WTC11 (cell line): ENCODE measurements at regions not wholly inside any gene's neighbourhood (a gene's known extent, or its start where the extent isn't known, plus 50 kb on each side); places are given as distances from the start of the nearest gene placed in this dataset.

Experiments used
- ATAC-seq: fragments of 200-7000 bp; cut with Tn5 transposase; 2 replicates; pipeline ENCODE4 v1.10.0; 2021; ENCODE audit warnings: mild to moderate bottlenecking, moderate library complexity
- CTCF ChIA-PET: fragments of 300-600 bp; sonication (Branson Sonifier 250); formaldehyde crosslinking; loops from one replicate; lab custom pipeline; 2021; ENCODE audit warnings: antibody characterized with exemption; lab: Charles Lee
- POLR2A ChIA-PET: fragments of 350-600 bp; sonication (Branson Sonifier 250); formaldehyde crosslinking; loops from one replicate; lab custom pipeline; 2021; ENCODE audit warnings: antibody characterized with exemption; lab: Charles Lee
- DNase-seq: peaks from one replicate; pipeline ENCODE4 v3.0.0; 2021; ENCODE audit warnings: low spot score
- H3K27ac Mint-ChIP-seq: 2 replicates; pipeline ENCODE4 v1.8.0; 2021; ENCODE audit warnings: mixed read lengths
- H3K27me3 Mint-ChIP-seq: 2 replicates; pipeline ENCODE4 v1.8.0; 2021; ENCODE audit warnings: low read depth, mild to moderate bottlenecking, moderate library complexity, mixed read lengths
- H3K36me3 Mint-ChIP-seq: 2 replicates; pipeline ENCODE4 v1.8.0; 2021; ENCODE audit warnings: mixed read lengths
- H3K4me1 Mint-ChIP-seq: 2 replicates; pipeline ENCODE4 v1.8.0; 2022; ENCODE audit warnings: mixed read lengths
- H3K4me3 Mint-ChIP-seq: 2 replicates; pipeline ENCODE4 v1.8.0; 2021; ENCODE audit warnings: mild to moderate bottlenecking, moderate library complexity, mixed read lengths
- H3K9me3 Mint-ChIP-seq: 2 replicates; pipeline ENCODE4 v1.8.0; 2021; ENCODE audit warnings: mixed read lengths
- ATF6 ChIP-seq: sonication (generic); formaldehyde crosslinking; IDR thresholded peaks from 2 replicates; pipeline ENCODE4 v1.8.1; 2023; ENCODE audit warnings: mild to moderate bottlenecking, missing genetic modification reagents
- E2F5 ChIP-seq: sonication (generic); formaldehyde crosslinking; IDR thresholded peaks from 2 replicates; pipeline ENCODE4 v1.8.1; 2022; ENCODE audit warnings: mild to moderate bottlenecking, moderate library complexity, missing genetic modification reagents
- GABPB1 ChIP-seq: sonication (generic); formaldehyde crosslinking; IDR thresholded peaks from 2 replicates; pipeline ENCODE4 v1.8.1; 2023; ENCODE audit warnings: mild to moderate bottlenecking, missing genetic modification reagents
- HMGXB4 ChIP-seq: sonication (generic); formaldehyde crosslinking; IDR thresholded peaks from 2 replicates; pipeline ENCODE4 v1.8.1; 2023; ENCODE audit warnings: mild to moderate bottlenecking, moderate library complexity, missing genetic modification reagents
- JUN ChIP-seq: sonication (generic); formaldehyde crosslinking; IDR thresholded peaks from 2 replicates; pipeline ENCODE4 v1.8.0; 2023; ENCODE audit warnings: mild to moderate bottlenecking, missing genetic modification reagents
- MAX ChIP-seq: sonication (generic); formaldehyde crosslinking; IDR thresholded peaks from 2 replicates; pipeline ENCODE4 v1.8.0; 2022; ENCODE audit warnings: mild to moderate bottlenecking, missing genetic modification reagents
- NFATC4 ChIP-seq: fragments of 250-450 bp; sonication (Bioruptor Pico); IDR thresholded peaks from 2 replicates; pipeline ENCODE4 v1.9.0; 2021; ENCODE audit warnings: mild to moderate bottlenecking
- NR2C2 ChIP-seq: sonication (generic); formaldehyde crosslinking; IDR thresholded peaks from 2 replicates; pipeline ENCODE4 v1.8.0; 2022; ENCODE audit warnings: mild to moderate bottlenecking, missing genetic modification reagents
- SOX15 ChIP-seq: fragments of 250-450 bp; sonication (Bioruptor Pico); IDR thresholded peaks from 2 replicates; pipeline ENCODE4 v1.9.0; 2021; ENCODE audit warnings: mild to moderate bottlenecking
- SP1 ChIP-seq: sonication (generic); formaldehyde crosslinking; conservative IDR thresholded peaks from 2 replicates; pipeline ENCODE4 v1.8.1; 2022; ENCODE audit warnings: missing genetic modification reagents
- STAT6 ChIP-seq: sonication (generic); formaldehyde crosslinking; conservative IDR thresholded peaks from 2 replicates; pipeline ENCODE4 v1.8.1; 2023; ENCODE audit warnings: mild to moderate bottlenecking, low read depth, missing genetic modification reagents, moderate library complexity
- TCF7 ChIP-seq: sonication (generic); formaldehyde crosslinking; IDR thresholded peaks from 2 replicates; pipeline ENCODE4 v1.8.0; 2022; ENCODE audit warnings: mild to moderate bottlenecking, low read depth, missing genetic modification reagents, moderate library complexity
- TEAD1 ChIP-seq: sonication (generic); formaldehyde crosslinking; IDR thresholded peaks from 2 replicates; pipeline ENCODE4 v1.8.0; 2022; ENCODE audit warnings: mild to moderate bottlenecking, missing genetic modification reagents
- TP53 ChIP-seq: sonication (generic); formaldehyde crosslinking; IDR thresholded peaks from 2 replicates; pipeline ENCODE4 v1.8.1; 2023; ENCODE audit warnings: mild to moderate bottlenecking, missing genetic modification reagents
- ZMAT4 ChIP-seq: fragments of 250-450 bp; sonication (Bioruptor Pico); IDR thresholded peaks from 2 replicates; pipeline ENCODE4 v1.9.0; 2021; ENCODE audit warnings: mild to moderate bottlenecking
- ZNF121 ChIP-seq: sonication (generic); formaldehyde crosslinking; IDR thresholded peaks from 2 replicates; pipeline ENCODE4 v1.8.0; 2023; ENCODE audit warnings: missing genetic modification reagents
- ZNF232 ChIP-seq: sonication (generic); formaldehyde crosslinking; IDR thresholded peaks from 2 replicates; pipeline ENCODE4 v1.8.0; 2022; ENCODE audit warnings: mild to moderate bottlenecking, missing genetic modification reagents
- ZNF532 ChIP-seq: fragments of 250-450 bp; sonication (Bioruptor Pico); IDR thresholded peaks from 2 replicates; pipeline ENCODE4 v1.9.0; 2021; ENCODE audit warnings: mild to moderate bottlenecking, borderline replicate concordance
- ZSCAN18 ChIP-seq: fragments of 250-450 bp; sonication (Bioruptor Pico); IDR thresholded peaks from 2 replicates; pipeline ENCODE4 v2.1.2; 2022; ENCODE audit warnings: mild to moderate bottlenecking, moderate library complexity

GRCh38 chrX:33333271-33333670 lies 121.9 kb upstream of the DMD start:
- Mint-ChIP-seq H3K9me3 (no peaks in the 10 kb centered on the region), H3K4me1 (peaks cover 13% of the 10 kb centered on the region)
- TF ChIP-seq ZNF232 (CRISPR knock-in tag) (no peak), TP53 (CRISPR knock-in tag) (no peak), NR2C2 (CRISPR knock-in tag) (no peak), ZSCAN18 (CRISPR knock-in tag) (no peak), SOX15 (CRISPR knock-in tag) (no peak), ZMAT4 (CRISPR knock-in tag) (no peak)
- TF ChIP-seq, all 79 proteins: peak for 0
- no peaks in the 10 kb centered on the region for H3K36me3 Mint-ChIP-seq
- H3K27me3 Mint-ChIP-seq, result no peaks in the 10 kb centered on the region
- CTCF ChIA-PET, result no interaction called here
- ATAC-seq (no peak), DNase-seq (no peak)
- POLR2A ChIA-PET, result no interaction called here
- H3K27ac Mint-ChIP-seq, result no peak overlapping the region
- H3K4me3 Mint-ChIP-seq, result no peak overlapping the region

GRCh38 chrX:33330798-33331197 lies 119.4 kb upstream of the DMD start:
- Mint-ChIP-seq H3K36me3 (no peaks in the 10 kb centered on the region), H3K9me3 (no peaks in the 10 kb centered on the region), H3K27ac (no peak overlapping the region), H3K4me3 (no peak overlapping the region), H3K4me1 (peaks cover 7% of the 10 kb centered on the region), H3K27me3 (no peaks in the 10 kb centered on the region)
- ChIA-PET POLR2A (no interaction called here), CTCF (no interaction called here)
- DNase-seq (no peak), ATAC-seq (no peak)
- no peak for TF ChIP-seq ZNF232 (CRISPR knock-in tag)
- no peak for TF ChIP-seq SP1
- TF ChIP-seq TCF7 (CRISPR knock-in tag), result no peak
- TF ChIP-seq NFATC4, result no peak
- no peak for TF ChIP-seq HMGXB4 (CRISPR knock-in tag)
- TF ChIP-seq STAT6 (CRISPR knock-in tag), result no peak
- TF ChIP-seq ATF6 (CRISPR knock-in tag), result no peak
- TF ChIP-seq TEAD1, result no peak
- no peak for TF ChIP-seq JUN (CRISPR knock-in tag)
- TF ChIP-seq ZNF121 (CRISPR knock-in tag), result no peak
- TF ChIP-seq ZNF532, result no peak
- no peak for TF ChIP-seq MAX (CRISPR knock-in tag)
- TF ChIP-seq GABPB1, result no peak
- TF ChIP-seq E2F5, result no peak
